Colonic mucosa (tissue), 4 donors: ENCODE measurements at regions not wholly inside any gene's neighbourhood (a gene's known extent, or its start where the extent isn't known, plus 50 kb on each side); places are given as distances from the start of the nearest gene placed in this dataset.

Source experiments
- DNase-seq: peaks from one replicate; pipeline ENCODE4 v3.0.0-alpha.2; 2020
- H3K27ac ChIP-seq: fragments of 200-600 bp; one replicate; pipeline ENCODE4 v1.8.0; 2021
- H3K27me3 ChIP-seq: fragments of 200-600 bp; one replicate; pipeline ENCODE4 v1.8.0; 2021
- H3K36me3 ChIP-seq: fragments of 200-600 bp; one replicate; pipeline ENCODE4 v1.8.0; 2021
- H3K4me1 ChIP-seq: fragments of 200-600 bp; one replicate; pipeline ENCODE4 v1.8.0; 2021; ENCODE audit warnings: mild to moderate bottlenecking
- H3K4me3 ChIP-seq: fragments of 200-600 bp; one replicate; pipeline ENCODE4 v1.8.0; 2021
- H3K9ac ChIP-seq, 2 donors: one replicate each; pipeline ENCODE4 v1.7.0; 2013; ENCODE audit warnings: control low read depth in 2 of 2, low read depth in 2 of 2, low read length in 2 of 2
- H3K9me3 ChIP-seq: fragments of 200-600 bp; one replicate; pipeline ENCODE4 v1.8.0; 2021
- intact Hi-C: fragments of 100-400 bp; cut with DNase I; formaldehyde crosslinking; loops from one replicate; pipeline ENCODE4 v1.14.1; 2022
- TF ChIP-seq, protein P1 (sequence below): fragments of 200-600 bp; IDR thresholded peaks from one replicate; pipeline ENCODE4 v1.8.0; 2022; ENCODE audit warnings: antibody characterized with exemption, mild to moderate bottlenecking
- donor health status: healthy.
- donor health status: DM: no; HTN: no; CAD: no.
- donor health status: DM: no; HTN: no; CAD: no.

DNA sequence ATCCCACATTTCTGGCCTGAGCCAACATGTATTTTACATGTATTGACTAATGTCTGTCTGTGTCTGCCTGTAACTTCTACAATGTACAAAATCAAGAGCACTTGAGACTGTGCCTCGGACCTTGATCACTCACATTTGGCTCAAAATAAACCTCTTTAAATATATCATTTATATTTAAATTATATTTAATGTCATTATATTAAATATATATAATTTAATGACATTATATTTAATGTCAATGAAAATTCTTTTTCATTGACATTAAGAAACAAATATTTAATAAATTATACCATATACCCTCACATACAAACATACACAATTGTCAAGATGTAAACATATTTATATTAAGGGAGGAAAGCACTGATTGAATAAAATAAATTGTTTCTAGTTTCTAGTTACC lies 1099.8 kb upstream of the CDH18 start:
- no peaks in the 10 kb centered on the region for H3K36me3 ChIP-seq
- no peaks in the 10 kb centered on the region for H3K4me1 ChIP-seq
- no peaks in the 10 kb centered on the region for H3K27me3 ChIP-seq
- TF ChIP-seq, protein P1, sequence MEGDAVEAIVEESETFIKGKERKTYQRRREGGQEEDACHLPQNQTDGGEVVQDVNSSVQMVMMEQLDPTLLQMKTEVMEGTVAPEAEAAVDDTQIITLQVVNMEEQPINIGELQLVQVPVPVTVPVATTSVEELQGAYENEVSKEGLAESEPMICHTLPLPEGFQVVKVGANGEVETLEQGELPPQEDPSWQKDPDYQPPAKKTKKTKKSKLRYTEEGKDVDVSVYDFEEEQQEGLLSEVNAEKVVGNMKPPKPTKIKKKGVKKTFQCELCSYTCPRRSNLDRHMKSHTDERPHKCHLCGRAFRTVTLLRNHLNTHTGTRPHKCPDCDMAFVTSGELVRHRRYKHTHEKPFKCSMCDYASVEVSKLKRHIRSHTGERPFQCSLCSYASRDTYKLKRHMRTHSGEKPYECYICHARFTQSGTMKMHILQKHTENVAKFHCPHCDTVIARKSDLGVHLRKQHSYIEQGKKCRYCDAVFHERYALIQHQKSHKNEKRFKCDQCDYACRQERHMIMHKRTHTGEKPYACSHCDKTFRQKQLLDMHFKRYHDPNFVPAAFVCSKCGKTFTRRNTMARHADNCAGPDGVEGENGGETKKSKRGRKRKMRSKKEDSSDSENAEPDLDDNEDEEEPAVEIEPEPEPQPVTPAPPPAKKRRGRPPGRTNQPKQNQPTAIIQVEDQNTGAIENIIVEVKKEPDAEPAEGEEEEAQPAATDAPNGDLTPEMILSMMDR, result no peak
- intact Hi-C loops, result no loop called here
- no peak overlapping the region for H3K9ac ChIP-seq
- H3K9me3 ChIP-seq, result no peaks in the 10 kb centered on the region
- DNase-seq, result no peak
- H3K27ac ChIP-seq, result no peak overlapping the region
- no peak overlapping the region for H3K4me3 ChIP-seq

DNA sequence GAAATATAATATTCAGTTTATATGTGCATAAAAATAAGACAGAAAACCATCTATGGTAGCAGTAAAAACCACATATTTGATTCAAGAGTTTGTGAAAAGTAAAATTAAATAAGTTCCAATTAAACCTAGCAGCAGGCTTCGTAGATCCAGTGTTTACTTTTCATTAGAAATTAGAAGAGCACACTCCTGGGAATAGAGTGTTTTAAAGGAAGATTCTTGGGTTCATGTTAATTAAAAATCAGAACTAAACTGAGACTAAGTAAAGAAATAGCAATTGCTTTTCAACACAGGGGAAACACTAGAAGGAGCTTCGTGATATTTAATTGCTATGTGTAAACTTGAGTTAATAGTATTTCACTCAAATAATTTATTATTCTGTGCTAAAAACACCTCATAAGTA lies 1097.8 kb upstream of the CDH18 start:
- DNase-seq, result no peak
- intact Hi-C loops, result no loop called here
- Histone ChIP-seq H3K27ac (no peak overlapping the region), H3K27me3 (no peaks in the 10 kb centered on the region), H3K9ac (no peak overlapping the region), H3K4me1 (no peaks in the 10 kb centered on the region), H3K36me3 (no peaks in the 10 kb centered on the region), H3K9me3 (no peaks in the 10 kb centered on the region), H3K4me3 (no peak overlapping the region)
- TF ChIP-seq, protein P1, result no peak

- Histone ChIP-seq H3K9ac (no peak overlapping the region), H3K9me3 (no peaks in the 10 kb centered on the region), H3K4me3 (no peak overlapping the region), H3K27me3 (no peaks in the 10 kb centered on the region), H3K36me3 (no peaks in the 10 kb centered on the region), H3K27ac (no peak overlapping the region), H3K4me1 (no peaks in the 10 kb centered on the region)
- TF ChIP-seq, protein P1, result no peak
- no peak for DNase-seq
- intact Hi-C loops, result no loop called here
Observed at GRCh38 chr5:21071986-21072385, 1084.0 kb upstream of the CDH18 start.

DNA sequence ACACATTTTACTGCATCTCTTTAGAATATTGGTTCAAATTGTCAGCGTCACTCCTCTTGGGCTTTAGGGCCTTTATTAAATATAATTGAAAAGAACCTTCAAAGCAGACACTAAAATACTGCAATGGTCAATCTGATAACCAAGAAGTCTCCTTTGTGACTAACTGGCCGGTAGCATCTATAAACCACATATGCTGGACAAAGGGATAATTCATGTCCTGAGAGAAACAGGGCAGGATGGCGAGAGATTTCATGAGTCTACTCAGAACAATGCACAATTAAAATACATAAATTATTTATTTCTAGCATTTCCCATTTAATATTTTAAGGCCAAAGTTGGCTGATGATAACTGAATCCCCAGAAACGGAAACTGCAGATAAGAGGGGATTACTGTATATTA lies 1083.4 kb upstream of the CDH18 start:
- Histone ChIP-seq H3K4me3 (no peak overlapping the region), H3K9me3 (no peaks in the 10 kb centered on the region), H3K27me3 (no peaks in the 10 kb centered on the region), H3K27ac (no peak overlapping the region), H3K4me1 (no peaks in the 10 kb centered on the region), H3K36me3 (no peaks in the 10 kb centered on the region), H3K9ac (no peak overlapping the region)
- intact Hi-C loops, result no loop called here
- TF ChIP-seq, protein P1, result no peak
- no peak for DNase-seq

DNA sequence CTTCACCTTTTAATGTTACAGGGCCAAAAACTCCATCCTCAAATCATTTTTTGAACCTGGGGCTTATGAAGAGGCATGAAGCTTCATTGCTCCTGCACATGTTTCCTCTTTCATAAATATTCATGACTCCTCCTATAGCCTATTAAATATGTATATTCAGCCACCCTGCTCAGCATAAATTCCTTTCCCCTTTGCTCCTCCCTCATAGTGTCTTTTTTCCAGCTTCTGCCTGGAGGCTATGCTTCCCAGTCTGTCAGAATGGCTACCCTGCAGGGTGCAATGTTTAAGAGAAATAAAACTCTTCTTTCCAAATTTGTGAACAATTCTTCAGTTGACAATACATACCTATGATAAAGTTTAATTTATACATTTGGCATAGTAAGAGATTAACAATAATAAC lies 1082.9 kb upstream of the CDH18 start:
- no peaks in the 10 kb centered on the region for H3K36me3 ChIP-seq
- H3K4me3 ChIP-seq, result no peak overlapping the region
- H3K4me1 ChIP-seq, result no peaks in the 10 kb centered on the region
- DNase-seq, result no peak
- H3K27me3 ChIP-seq, result no peaks in the 10 kb centered on the region
- TF ChIP-seq, protein P1, result no peak
- H3K9ac ChIP-seq, result no peak overlapping the region
- H3K9me3 ChIP-seq, result no peaks in the 10 kb centered on the region
- no peak overlapping the region for H3K27ac ChIP-seq
- intact Hi-C loops, result no loop called here

- no peaks in the 10 kb centered on the region for H3K27me3 ChIP-seq
- no peaks in the 10 kb centered on the region for H3K36me3 ChIP-seq
- no peak overlapping the region for H3K27ac ChIP-seq
- TF ChIP-seq, protein P1, result no peak
- H3K9ac ChIP-seq, result no peak overlapping the region
- H3K4me1 ChIP-seq, result no peaks in the 10 kb centered on the region
- no peaks in the 10 kb centered on the region for H3K9me3 ChIP-seq
- intact Hi-C loops, result no loop called here
- DNase-seq, result no peak
- H3K4me3 ChIP-seq, result no peak overlapping the region
Observed at GRCh38 chr5:21067724-21068123, 1079.7 kb upstream of the CDH18 start.
